ENCODE measurements at regions not wholly inside any gene's neighbourhood (a gene's known extent, or its start where the extent isn't known, plus 50 kb on each side); places are given as distances from the start of the nearest gene placed in this dataset.
"Not testable (repeated sequence)": the region's sequence is repeated elsewhere in the genome, so short reads cannot be mapped to it uniquely, and the experiment has no call there.

- no peak for DNase-seq
These were observed 99.8 kb downstream of the CCDC71L start for GRCh38 chr7:106561151-106561550.

- DNase-seq, result no peak
These were observed 100.5 kb downstream of the CCDC71L start for GRCh38 chr7:106560482-106560881.

- DNase-seq, result not testable (repeated sequence)
These were observed 104.7 kb downstream of the CCDC71L start for GRCh38 chr7:106556244-106556643.

- not testable (repeated sequence) for DNase-seq
These were observed 106.3 kb downstream of the CCDC71L start for GRCh38 chr7:106554623-106555022.

GRCh38 chr7:106553446-106553836, 107.5 kb downstream of the CCDC71L start:
- DNase-seq, result no peak

- no peak for DNase-seq
These were observed 108.1 kb downstream of the CCDC71L start for GRCh38 chr7:106552645-106553445.

- no peak for DNase-seq
These were observed 109.0 kb downstream of the CCDC71L start for GRCh38 chr7:106551936-106552335.

GRCh38 chr7:106548491-106548890, 112.5 kb downstream of the CCDC71L start:
- no peak for DNase-seq

- no peak for DNase-seq
These were observed 115.7 kb downstream of the CCDC71L start for GRCh38 chr7:106545275-106545674.

- no peak for DNase-seq
These were observed 117.7 kb downstream of the CCDC71L start for GRCh38 chr7:106543221-106543757.

GRCh38 chr7:106542550-106543220, 118.3 kb downstream of the CCDC71L start:
- DNase-seq, result no peak

GRCh38 chr7:106538638-106539037, 122.3 kb downstream of the CCDC71L start:
- DNase-seq, result no peak

- no peak for DNase-seq
These were observed 123.8 kb downstream of the CCDC71L start for GRCh38 chr7:106537119-106537518.

GRCh38 chr7:106536079-106536478, 124.9 kb downstream of the CCDC71L start:
- DNase-seq, result no peak

GRCh38 chr7:106535234-106535932, 125.6 kb downstream of the CCDC71L start:
- DNase-seq, result no peak

- DNase-seq, result no peak
These were observed 126.6 kb downstream of the CCDC71L start for GRCh38 chr7:106534271-106534846.

GRCh38 chr7:106530183-106530582, 130.8 kb downstream of the CCDC71L start:
- DNase-seq, result not testable (repeated sequence)

- DNase-seq, result not testable (repeated sequence)
These were observed 134.3 kb downstream of the CCDC71L start for GRCh38 chr7:106526617-106527016.

- no peak for DNase-seq
These were observed 136.3 kb downstream of the CCDC71L start for GRCh38 chr7:106524690-106525059.

GRCh38 chr7:106523482-106523881, 137.5 kb downstream of the CCDC71L start:
- DNase-seq, result no peak

- no peak for DNase-seq
These were observed 138.3 kb downstream of the CCDC71L start for GRCh38 chr7:106522696-106523095.

- DNase-seq, result no peak
These were observed 139.4 kb downstream of the CCDC71L start for GRCh38 chr7:106521541-106521940.

- no peak for DNase-seq
These were observed 139.9 kb downstream of the CCDC71L start for GRCh38 chr7:106520962-106521514.
